Loucy (cell line): ENCODE measurements at regions not wholly inside any gene's neighbourhood (a gene's known extent, or its start where the extent isn't known, plus 50 kb on each side); places are given as distances from the start of the nearest gene placed in this dataset.

ENCODE experiments used
- H2AFZ ChIP-seq: fragments of 200-600 bp; sonication (generic); 2 replicates; pipeline ENCODE4 v1.6.0; 2016; ENCODE audit warnings: antibody characterized with exemption, mild to moderate bottlenecking, low read length, moderate library complexity
- H3F3A ChIP-seq: fragments of 200-600 bp; 2 replicates; pipeline ENCODE4 v1.6.0; 2016; ENCODE audit warnings: antibody characterized with exemption, low read depth, mild to moderate bottlenecking
- H3K27me3 ChIP-seq: fragments of 200-600 bp; sonication (generic); 2 replicates; pipeline ENCODE4 v1.6.1; 2014; ENCODE audit warnings: low read length, mild to moderate bottlenecking; ENCODE audit not compliant: insufficient read depth, poor library complexity, severe bottlenecking
- H3K36me3 ChIP-seq: fragments of 200-600 bp; sonication (generic); 2 replicates; pipeline ENCODE4 v1.6.1; 2016; ENCODE audit warnings: low read length; ENCODE audit not compliant: insufficient read depth
- H3K4me1 ChIP-seq: fragments of 200-600 bp; sonication (generic); 2 replicates; pipeline ENCODE4 v1.5.1; 2014; ENCODE audit warnings: low read length, mild to moderate bottlenecking; ENCODE audit not compliant: insufficient read depth, poor library complexity, severe bottlenecking
- H3K4me2 ChIP-seq: fragments of 200-600 bp; sonication (generic); 2 replicates; pipeline ENCODE4 v1.6.0; 2014; ENCODE audit warnings: antibody characterized with exemption, low read length, low read depth, mild to moderate bottlenecking; ENCODE audit not compliant: poor library complexity, severe bottlenecking
- H3K4me3 ChIP-seq: fragments of 200-600 bp; sonication (generic); 2 replicates; pipeline ENCODE4 v1.5.1; 2014; ENCODE audit warnings: low read length, mild to moderate bottlenecking, mixed read lengths; ENCODE audit not compliant: poor library complexity, severe bottlenecking
- H3K79me2 ChIP-seq: fragments of 200-600 bp; sonication (generic); 2 replicates; pipeline ENCODE4 v1.6.1; 2014; ENCODE audit warnings: low read length; ENCODE audit not compliant: insufficient read depth
- H3K9ac ChIP-seq: fragments of 200-600 bp; sonication (generic); 2 replicates; pipeline ENCODE4 v1.6.0; 2014; ENCODE audit warnings: mild to moderate bottlenecking, low read depth, low read length, moderate library complexity; ENCODE audit not compliant: poor library complexity, severe bottlenecking
- H3K9me2 ChIP-seq: fragments of 200-600 bp; sonication (generic); replicated peaks from 2 replicates; pipeline ENCODE4 v1.6.1; 2016; ENCODE audit warnings: low read depth, low read length, mixed read lengths
- H3K9me3 ChIP-seq: fragments of 200-600 bp; sonication (generic); 2 replicates; pipeline ENCODE4 v1.6.1; 2014; ENCODE audit warnings: mild to moderate bottlenecking, antibody characterized with exemption, low read length, low read depth; ENCODE audit not compliant: insufficient read depth
- H4K20me1 ChIP-seq: fragments of 200-600 bp; sonication (generic); 2 replicates; pipeline ENCODE4 v1.6.0; 2014; ENCODE audit warnings: antibody characterized with exemption, low read length, mild to moderate bottlenecking; ENCODE audit not compliant: insufficient read depth, poor library complexity, severe bottlenecking
- EZH2phosphoT487 ChIP-seq: fragments of 200-600 bp; IDR thresholded peaks from 2 replicates; pipeline ENCODE4 v1.6.1; 2018; ENCODE audit warnings: antibody characterized with exemption, mild to moderate bottlenecking, moderate library complexity, borderline replicate concordance
- TF ChIP-seq, protein P1 (sequence below): fragments of 200-600 bp; sonication (generic); conservative IDR thresholded peaks from 2 replicates; pipeline ENCODE4 v1.5.1; 2014; ENCODE audit warnings: mild to moderate bottlenecking, antibody characterized with exemption, low read length

DNA sequence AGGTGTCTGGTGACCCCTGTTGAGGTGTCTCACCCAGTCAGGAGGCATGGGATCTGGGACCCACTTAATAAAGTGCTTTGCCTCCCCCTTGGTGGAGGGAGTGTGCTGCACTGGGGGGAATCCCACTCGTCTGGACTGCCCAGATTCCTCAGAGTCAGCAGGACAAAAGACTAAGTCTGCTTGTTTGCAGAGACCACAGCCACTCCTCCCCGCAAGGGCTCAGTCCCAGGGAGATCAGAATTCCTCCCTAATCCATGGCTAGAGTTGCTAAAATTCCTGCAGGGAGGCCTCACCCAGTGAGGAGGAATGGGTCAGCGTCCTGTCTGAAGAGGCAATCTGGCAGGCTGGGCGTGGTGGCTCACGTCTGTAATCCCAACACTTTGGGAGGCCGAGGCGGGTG lies 442.2 kb downstream of the PABPC4L start:
- TF ChIP-seq, protein P1, sequence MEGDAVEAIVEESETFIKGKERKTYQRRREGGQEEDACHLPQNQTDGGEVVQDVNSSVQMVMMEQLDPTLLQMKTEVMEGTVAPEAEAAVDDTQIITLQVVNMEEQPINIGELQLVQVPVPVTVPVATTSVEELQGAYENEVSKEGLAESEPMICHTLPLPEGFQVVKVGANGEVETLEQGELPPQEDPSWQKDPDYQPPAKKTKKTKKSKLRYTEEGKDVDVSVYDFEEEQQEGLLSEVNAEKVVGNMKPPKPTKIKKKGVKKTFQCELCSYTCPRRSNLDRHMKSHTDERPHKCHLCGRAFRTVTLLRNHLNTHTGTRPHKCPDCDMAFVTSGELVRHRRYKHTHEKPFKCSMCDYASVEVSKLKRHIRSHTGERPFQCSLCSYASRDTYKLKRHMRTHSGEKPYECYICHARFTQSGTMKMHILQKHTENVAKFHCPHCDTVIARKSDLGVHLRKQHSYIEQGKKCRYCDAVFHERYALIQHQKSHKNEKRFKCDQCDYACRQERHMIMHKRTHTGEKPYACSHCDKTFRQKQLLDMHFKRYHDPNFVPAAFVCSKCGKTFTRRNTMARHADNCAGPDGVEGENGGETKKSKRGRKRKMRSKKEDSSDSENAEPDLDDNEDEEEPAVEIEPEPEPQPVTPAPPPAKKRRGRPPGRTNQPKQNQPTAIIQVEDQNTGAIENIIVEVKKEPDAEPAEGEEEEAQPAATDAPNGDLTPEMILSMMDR = no peak
- no peak for TF ChIP-seq EZH2phosphoT487
- no peak overlapping the region for H3K4me3 ChIP-seq
- no peaks in the 10 kb centered on the region for H4K20me1 ChIP-seq
- no peaks in the 10 kb centered on the region for H3F3A ChIP-seq
- H2AFZ ChIP-seq = no peak overlapping the region
- no peaks in the 10 kb centered on the region for H3K9me2 ChIP-seq
- no peak overlapping the region for H3K9ac ChIP-seq
- H3K27me3 ChIP-seq = no peaks in the 10 kb centered on the region
- no peaks in the 10 kb centered on the region for H3K79me2 ChIP-seq
- H3K36me3 ChIP-seq = no peaks in the 10 kb centered on the region
- H3K9me3 ChIP-seq = no peaks in the 10 kb centered on the region
- no peak overlapping the region for H3K4me2 ChIP-seq
- no peaks in the 10 kb centered on the region for H3K4me1 ChIP-seq

DNA sequence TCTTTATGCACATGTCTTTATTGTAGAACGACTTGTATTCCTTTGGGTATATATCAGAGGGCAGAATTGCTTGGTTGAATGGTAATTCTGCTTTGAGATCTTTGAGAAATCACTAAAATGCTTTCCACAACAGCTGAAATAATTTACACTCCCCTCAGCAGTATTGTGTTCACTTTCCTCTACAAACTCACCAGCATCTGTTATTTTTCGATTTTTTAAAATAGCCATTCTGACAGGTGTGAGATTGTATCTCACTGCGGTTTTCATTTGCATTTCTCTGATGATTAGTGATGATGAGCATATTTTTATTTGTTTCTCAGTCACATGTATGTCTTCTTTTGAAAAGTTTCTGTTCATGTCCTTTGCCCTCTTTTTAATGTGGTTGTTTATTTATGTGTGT lies 459.8 kb downstream of the PABPC4L start:
- Histone ChIP-seq H3K4me1 (no peaks in the 10 kb centered on the region), H3K4me3 (no peak overlapping the region), H3F3A (no peaks in the 10 kb centered on the region), H3K27me3 (no peaks in the 10 kb centered on the region), H4K20me1 (no peaks in the 10 kb centered on the region), H3K9ac (no peak overlapping the region), H3K9me3 (no peaks in the 10 kb centered on the region), H3K36me3 (no peaks in the 10 kb centered on the region), H3K4me2 (no peak overlapping the region), H3K79me2 (no peaks in the 10 kb centered on the region), H2AFZ (no peak overlapping the region), H3K9me2 (no peaks in the 10 kb centered on the region)
- TF ChIP-seq, protein P1 = no peak

DNA sequence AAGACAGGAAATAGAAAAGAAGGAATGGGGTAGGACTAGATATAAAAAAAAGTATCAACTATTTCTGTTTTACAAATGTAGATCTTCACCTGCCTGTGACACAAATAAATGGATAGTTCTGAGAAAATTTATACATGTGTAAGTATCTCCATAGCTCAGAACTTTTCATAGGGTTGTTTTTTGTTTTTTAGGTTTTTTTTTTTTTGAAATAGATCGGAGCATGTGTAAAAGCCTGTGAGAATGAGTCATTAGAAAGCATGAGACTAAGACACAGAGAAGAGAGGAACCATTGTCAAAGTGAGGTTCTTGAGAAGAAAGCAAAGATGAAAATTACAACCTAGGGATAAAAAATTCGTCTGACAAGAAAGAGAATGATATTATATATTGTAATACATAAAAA lies 481.6 kb downstream of the PABPC4L start:
- Histone ChIP-seq H3K9me3 (no peaks in the 10 kb centered on the region), H3K27me3 (no peaks in the 10 kb centered on the region), H4K20me1 (no peaks in the 10 kb centered on the region), H3K9ac (no peak overlapping the region), H3K9me2 (no peaks in the 10 kb centered on the region), H3K4me3 (no peak overlapping the region), H3K79me2 (no peaks in the 10 kb centered on the region), H2AFZ (no peak overlapping the region), H3K4me1 (no peaks in the 10 kb centered on the region), H3K36me3 (no peaks in the 10 kb centered on the region), H3K4me2 (no peak overlapping the region), H3F3A (no peaks in the 10 kb centered on the region)
- TF ChIP-seq, protein P1 = no peak
- TF ChIP-seq EZH2phosphoT487 = no peak
